ENCODE measurements at regions not wholly inside any gene's neighbourhood (a gene's known extent, or its start where the extent isn't known, plus 50 kb on each side); places are given as distances from the start of the nearest gene placed in this dataset.

GRCh38 chr3:72376956-72377710, 471.1 kb downstream of the SHQ1 start:
- TF ChIP-seq POLR2A (IDR thresholded peaks at IDR 0.05) = no peak
- no peak for TF ChIP-seq CTCF (IDR thresholded peaks at IDR 0.05)

All from testis (tissue), 2 donors.